HG03064 (cell line): ENCODE measurements at regions not wholly inside any gene's neighbourhood (a gene's known extent, or its start where the extent isn't known, plus 50 kb on each side); places are given as distances from the start of the nearest gene placed in this dataset.
"Not testable (repeated sequence)": the region's sequence is repeated elsewhere in the genome, so short reads cannot be mapped to it uniquely, and the experiment has no call there.

Experiments
- ATAC-seq: cut with Tn5 transposase; IDR thresholded peaks from one replicate; pipeline ENCODE4 v1.9.1; 2021; ENCODE audit warnings: low read depth; ENCODE audit not compliant: unreplicated experiment

DNA sequence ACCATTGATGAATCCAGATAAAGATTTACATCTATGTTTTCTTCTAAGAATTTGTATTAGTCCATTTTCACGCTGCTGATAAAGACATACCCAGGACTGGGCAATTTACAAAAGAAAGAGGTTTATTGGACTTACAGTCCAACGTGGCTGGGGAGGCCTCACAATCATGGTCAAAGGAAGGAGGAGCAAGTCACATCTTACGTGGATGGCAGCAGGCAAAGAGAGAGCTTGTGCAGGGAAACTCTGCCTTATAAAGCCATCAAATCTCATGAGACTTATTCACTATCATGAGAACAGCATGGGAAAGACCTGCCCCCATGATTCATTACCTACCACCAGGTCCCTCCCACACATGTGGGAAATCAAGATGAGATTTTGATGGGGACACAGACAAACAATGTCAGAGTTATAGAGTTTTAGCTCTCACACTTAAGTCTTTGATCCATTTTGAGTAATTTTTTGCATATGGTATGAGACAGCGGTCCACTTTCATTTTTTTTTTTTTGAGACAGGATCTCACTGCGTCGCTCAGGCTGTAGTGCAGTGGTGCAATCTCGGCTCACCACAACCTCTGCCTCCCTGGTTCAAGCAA is 53.5 kb upstream of the JADE2 start:
- ATAC-seq: not testable (repeated sequence)

DNA sequence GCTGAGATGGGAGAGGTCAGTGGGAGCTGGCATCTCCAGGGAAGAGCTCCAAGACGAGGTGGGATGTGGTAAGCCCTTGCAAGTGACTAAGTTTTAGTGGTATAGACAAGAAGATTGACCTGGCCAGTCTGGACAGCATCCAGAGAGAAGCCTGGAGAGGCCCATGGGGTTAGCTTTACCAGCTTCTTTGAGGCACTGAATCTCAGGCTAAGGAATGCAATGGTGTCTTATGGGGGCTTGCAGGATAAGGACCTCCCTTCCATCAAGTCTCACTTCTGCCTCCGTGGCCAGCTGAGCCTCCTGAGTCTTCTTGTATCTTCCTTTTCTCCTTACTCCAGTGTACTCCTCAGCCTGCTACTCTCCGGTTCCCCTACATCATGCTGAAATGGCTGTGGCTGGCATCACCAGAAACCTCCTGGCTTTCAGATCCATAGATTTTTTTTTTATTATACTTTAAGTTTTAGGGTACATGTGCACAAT is 56.5 kb upstream of the JADE2 start:
- ATAC-seq: no peak

DNA sequence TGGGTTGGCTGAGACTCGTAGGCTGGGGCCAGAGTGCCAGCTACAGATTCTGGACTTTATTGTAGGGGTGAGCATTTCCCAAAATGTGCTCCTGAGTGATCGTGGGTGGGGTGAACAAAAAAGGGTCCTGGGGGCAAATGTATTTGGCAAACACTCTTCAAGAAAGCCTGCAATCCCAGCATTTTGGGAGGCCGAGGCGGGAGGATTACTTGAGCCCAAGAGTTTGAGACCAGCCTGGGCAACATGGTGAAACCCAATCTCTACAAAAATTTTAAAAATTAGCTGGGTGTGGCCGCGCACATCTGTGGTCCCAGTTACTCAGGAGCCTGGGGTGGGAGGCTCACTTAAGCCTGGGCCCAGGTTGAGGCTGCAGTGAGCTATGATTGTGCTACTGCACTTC is 55.5 kb upstream of the CDKN2AIPNL start:
- no peak for ATAC-seq

DNA sequence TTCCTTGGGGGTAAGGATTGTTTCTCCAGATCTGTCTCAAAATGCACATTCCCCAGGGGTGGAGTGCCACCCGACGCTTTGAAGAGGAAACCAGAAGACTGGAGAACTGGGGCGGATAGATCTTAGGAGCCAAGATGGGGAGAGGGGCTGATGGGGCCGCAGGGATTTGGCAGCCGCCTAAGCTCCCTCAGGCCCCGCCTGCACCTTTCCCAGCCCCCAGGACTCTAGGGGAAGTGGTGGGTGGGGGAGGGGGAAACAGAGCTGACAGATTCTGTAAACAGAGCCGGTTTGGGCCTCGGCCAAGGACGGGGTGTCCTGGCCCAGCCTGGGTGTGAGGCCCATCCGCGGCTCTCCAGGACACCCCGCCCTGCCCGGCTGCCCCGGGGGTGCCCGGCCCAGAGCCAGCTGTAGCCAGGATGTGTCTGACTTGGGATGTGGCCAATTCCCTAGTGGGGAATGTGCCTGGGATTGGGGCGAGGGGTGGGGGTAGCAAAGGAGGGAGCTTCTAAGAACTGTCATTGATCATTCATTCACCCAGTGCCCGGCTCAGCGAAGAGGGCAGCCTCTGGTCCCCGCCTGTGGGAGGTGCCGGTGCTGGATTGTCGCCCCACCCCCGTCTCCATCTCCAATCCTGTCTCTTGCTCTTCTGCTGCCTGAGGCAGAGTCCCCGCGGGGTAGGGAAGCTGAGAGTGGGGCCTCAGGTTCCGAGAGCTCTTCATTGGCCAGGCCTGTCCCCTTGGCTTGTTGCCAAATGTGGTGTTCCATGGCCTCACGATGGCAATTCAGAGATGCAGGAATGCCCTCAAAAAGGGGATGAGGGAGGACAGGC is 54.8 kb upstream of the CDKN2AIPNL start:
- ATAC-seq: peak; percentile 35

DNA sequence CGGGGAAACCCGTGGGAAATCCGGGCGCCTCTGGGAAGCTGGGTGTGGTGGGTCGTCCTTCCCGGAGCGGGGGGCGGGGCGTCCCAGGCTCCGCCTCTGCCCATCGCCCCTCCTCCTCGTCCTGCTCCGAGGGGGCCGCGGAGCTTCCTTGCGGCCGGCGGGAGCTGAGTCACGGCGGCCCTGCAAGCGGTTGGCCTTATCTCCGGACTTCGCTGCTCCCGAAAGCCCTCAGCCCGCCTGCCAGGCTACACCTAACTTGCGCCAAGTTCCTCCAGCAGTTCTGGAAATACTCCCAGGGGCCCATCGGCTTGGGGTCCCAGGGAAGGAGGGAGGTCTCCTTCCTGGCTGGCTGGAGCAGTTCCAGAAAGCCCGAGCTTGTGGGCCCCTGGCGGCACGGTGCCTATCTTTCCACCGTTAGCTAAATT is 54.1 kb upstream of the CDKN2AIPNL start:
- ATAC-seq: peak; percentile 78

DNA sequence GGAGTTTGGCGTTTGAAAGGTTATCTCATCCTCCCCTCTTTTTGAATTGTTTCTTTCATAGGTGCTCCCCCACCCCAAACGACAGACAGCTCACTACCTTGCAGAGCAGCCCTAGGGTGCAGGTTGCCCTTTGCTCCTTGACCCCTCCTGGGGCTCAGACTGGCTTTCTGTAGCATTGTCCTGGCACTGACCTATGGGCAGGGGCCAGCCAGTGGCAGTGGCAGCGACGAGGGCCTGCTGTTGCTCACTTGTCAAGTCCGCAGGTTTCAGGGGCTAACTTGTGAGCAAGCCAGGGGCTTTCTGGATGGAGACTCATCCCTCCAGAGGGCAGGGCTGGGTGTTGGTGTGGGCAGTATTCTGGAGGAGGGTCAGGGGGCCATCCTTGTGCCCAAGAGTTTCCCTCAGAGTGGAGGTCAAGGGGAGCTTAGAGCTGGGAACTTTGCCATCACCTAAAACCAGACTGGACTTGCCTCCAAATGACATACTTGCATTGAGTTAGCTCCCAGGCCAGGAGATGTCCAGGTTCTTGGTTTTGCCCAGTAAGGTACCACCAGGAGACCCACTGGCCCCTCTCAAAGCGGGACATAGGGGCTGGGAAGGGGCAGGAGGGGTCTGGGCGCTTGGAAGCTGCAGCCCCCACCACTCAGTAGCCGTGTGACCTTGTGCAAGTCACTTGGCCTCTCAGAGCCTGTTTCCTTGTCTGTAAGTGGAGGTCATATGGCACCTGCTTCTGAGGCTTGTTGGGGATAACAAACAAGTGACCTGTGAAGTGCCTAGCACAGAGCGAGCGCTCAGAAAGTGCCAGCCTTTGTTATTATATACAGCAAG is 53.5 kb upstream of the CDKN2AIPNL start:
- peak; percentile 23 for ATAC-seq

DNA sequence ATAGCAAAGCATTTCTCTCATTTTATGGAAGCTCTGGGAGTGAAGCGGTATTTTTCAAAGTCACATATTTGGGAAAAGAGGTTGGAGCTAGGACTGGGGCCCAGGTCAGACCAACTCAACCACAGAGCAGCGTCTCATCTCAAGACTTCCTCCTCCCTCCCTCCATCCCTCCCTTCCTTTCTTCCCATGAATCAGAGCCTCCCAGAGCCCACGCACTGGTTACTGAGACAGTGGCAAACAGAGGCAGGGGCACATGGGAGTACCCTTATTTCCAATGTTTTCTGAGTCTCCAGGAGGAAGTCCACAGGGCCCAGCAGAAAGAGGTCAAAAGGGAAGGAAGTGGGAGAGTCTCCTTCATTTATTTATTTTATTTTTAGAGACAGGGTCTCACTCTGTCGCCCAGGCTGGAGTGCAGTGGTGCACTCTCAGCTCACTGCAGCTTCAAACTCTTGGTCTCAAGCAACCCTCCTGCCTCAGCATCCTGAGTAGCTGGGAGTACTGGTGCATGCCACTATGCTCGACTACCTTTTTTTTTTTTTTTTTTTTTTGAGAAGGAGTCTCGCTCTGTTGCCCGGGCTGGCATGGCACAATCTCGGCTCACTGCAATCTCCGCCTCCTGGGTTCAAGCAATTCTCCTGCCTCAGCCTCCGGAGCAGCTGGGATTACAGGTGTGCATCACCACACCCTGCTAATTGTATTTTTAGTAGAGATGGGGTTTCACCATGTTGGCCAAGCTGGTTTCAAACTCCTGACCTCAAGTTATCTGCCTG is 52.5 kb upstream of the CDKN2AIPNL start:
- no peak for ATAC-seq

DNA sequence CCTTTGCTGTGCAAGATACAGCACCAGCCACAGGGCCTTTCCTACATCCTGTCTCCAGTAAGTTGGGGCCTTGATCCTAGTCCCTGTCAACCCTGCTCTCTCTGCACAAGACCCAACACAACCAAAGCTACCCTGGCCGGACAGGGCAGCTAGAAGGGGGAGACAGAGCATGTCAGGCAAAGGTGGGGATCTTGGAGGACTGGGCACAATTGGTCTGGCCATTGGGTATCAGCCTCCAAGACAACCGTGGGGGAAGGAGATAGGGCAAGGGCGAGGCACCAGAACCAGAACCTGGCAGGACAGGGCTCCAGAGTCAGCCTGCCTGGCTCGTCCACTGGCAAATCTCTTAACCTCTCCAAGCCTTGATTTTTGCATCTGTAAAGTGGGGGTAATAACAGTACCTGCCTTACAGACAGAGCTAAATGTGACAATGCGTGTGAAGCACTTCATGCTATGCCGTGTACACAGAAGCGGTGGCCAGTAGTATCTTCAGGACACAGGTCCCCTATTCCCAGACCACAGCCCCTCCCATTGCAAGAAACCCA is 51.6 kb upstream of the CDKN2AIPNL start:
- no peak for ATAC-seq

DNA sequence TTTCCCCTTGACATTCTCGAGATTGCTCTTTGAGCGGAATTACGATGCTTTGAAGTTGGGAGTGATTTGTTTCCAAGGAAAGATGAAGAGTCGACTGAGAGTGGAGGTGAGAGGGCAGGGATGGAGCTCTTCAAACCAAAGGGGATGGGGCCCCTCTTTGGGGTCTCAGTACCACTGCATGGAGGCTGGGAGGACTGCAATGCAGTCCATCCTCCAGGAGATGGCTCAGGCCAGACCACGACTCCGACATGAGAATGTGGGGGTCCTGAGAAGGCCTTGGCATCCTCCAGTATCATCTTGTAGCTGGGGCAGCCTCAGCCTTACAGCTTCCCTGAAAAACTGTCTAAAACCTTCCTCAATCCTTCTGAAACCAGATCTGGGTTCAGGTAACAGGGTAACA is 51.1 kb upstream of the CDKN2AIPNL start:
- ATAC-seq: no peak

DNA sequence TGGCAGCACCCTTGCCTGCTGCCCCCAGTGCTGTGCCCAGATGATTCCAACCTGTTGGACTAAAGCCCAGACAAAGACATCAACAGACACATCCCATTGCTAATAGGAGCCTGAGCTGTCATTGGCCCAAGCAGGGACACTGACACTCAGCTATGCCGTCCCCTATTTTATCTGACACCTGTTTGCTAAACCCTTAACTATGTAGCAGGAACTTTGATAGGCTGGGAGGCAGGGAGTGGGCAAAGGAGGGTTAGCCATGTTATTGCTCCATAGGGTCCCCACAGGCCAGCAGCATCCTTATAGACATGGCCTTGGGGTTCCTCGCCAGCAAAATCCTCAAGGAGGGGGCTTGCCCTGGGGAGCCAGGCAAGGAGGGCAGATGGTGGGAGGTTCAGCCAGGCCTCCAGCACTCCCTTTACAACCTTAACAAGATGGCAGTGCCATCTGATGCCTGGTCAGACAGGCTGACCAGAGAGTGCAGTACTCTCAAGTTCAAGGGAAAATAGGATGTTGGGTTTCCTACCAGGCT is 50.4 kb upstream of the CDKN2AIPNL start:
- no peak for ATAC-seq
